ENCODE measurements at regions not wholly inside any gene's neighbourhood (a gene's known extent, or its start where the extent isn't known, plus 50 kb on each side); places are given as distances from the start of the nearest gene placed in this dataset.
"Not testable (repeated sequence)": the region's sequence is repeated elsewhere in the genome, so short reads cannot be mapped to it uniquely, and the experiment has no call there.

GRCh38 chr21:9000671-9001070, 1520.7 kb upstream of the TPTE start:
- TF ChIP-seq TRIM25 (IDR thresholded peaks at IDR 0.05; ENCODE audit: borderline replicate concordance); ZNF174 (CRISPR knock-in tag; IDR thresholded peaks at IDR 0.05); TBP (optimal IDR thresholded peaks at IDR 0.05; ENCODE audit: low read depth, low read length); CLOCK (CRISPR knock-in tag; IDR thresholded peaks at IDR 0.05; ENCODE audit: borderline replicate concordance); BDP1 (IDR thresholded peaks at IDR 0.05; ENCODE audit: insufficient read depth, insufficient read length); EP300 (IDR thresholded peaks at IDR 0.05; ENCODE audit: low read length); TARDBP (IDR thresholded peaks at IDR 0.05); ZSCAN32 (CRISPR knock-in tag; IDR thresholded peaks at IDR 0.05): not testable (repeated sequence)
